GM04503 (cell line): ENCODE measurements at regions not wholly inside any gene's neighbourhood (a gene's known extent, or its start where the extent isn't known, plus 50 kb on each side); places are given as distances from the start of the nearest gene placed in this dataset.
"Not testable (repeated sequence)": the region's sequence is repeated elsewhere in the genome, so short reads cannot be mapped to it uniquely, and the experiment has no call there.

Experiments used
- DNase-seq: peaks from one replicate; pipeline ENCODE4 v3.0.0-alpha.2; 2012; ENCODE audit warnings: low read depth

DNA sequence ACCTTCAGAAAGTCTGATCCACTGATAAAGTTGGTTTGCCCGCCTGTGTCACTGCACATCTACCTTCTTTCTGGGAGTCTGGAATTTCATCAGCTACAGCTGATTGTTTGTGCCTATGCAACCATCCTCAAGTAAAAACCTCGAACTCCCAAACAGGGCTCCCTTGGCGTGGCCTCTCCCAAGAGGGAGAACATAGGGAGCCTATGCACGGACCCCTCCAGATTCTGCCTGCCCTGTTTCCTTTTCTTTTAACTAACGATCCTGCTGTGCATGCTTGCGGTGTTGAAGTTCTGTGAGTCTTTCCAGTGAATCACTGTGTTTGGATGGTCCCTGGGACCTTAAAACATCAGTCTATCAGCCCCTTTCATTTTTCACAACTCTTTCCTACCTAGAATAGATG lies 226.9 kb upstream of the SEMA3D start:
- DNase-seq = no peak

DNA sequence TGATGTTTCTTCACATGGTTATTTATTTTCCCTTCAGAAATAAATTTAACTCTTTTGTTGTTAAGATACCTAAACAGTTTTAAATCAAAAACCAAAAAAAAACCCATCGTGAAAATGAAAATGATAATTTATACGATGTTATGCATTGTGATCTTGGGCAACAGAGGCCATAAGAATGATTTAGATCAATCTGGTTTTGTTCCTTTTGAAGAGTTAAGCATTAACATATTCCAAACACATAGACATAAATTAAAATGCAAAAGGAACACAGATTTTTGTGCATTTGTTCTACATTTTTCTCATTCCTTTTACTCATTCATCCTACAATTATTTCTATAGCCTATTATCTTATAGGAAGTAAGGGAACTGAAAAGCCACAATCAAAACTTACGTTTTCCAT lies 226.1 kb upstream of the SEMA3D start:
- no peak for DNase-seq

GRCh38 chr7:85407391-85407790 lies 220.5 kb upstream of the SEMA3D start:
- no peak for DNase-seq

DNA sequence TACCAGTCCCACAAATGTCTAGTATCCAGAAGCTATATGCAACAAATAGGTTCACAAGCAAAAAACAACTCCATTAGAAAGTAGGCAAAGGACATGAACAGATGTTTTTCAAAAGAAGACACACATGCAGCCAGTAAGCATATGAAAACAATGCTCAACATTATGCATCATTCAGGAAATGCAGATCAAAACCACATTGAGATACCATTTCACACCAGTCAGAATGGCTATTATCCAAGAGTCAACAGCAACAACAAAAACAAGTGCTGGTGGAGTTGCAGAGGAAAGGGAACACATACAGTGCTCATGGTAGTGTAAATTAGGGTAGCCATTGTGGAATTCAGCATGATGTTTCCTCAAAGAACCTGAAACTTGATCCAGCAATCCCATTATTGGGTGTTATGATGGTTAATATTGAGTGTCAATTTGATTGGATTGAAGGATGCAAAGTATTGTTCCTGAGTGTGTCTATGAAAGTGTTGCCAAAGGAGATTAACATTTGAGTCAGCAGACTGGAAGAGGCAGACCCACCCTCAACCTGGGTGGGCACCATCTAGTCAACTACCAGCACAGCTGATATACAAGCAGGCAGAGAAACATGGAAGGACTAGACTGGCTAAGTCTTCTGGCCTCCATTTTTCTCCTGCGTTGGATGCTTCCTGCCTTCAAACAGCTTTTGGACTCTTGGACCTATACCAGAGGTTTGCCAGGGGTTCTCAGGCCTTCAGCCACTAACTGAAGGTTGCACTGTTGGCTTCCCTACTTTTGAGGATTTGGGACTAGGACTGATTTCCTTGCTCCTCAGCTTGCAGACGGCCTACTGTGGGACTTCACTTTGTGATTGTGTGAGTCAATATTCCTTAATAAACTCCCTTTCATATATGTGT lies 218.4 kb upstream of the SEMA3D start:
- peak; percentile 17 for DNase-seq

GRCh38 chr7:85396676-85397075 lies 209.8 kb upstream of the SEMA3D start:
- no peak for DNase-seq

GRCh38 chr7:85392789-85393188 lies 205.9 kb upstream of the SEMA3D start:
- DNase-seq = no peak

GRCh38 chr7:85392326-85392725 lies 205.5 kb upstream of the SEMA3D start:
- DNase-seq = no peak

DNA sequence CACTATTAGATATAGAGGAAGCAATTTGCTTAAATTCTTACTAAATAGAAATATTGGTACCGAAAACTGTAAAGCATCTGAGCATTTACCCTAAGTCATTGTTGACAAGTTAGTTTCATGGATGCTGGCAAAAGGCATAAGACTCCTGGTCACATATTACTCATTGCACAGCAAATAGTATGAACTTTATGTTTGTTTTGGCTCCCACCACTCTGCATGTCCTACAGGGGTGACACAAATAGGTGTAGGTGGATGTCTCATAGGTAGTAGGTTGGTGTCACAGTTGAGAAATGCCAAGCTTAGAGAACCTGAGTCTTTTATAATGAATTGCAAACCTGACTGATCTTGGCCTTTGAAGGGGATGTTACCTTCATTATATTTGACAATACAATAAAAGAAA lies 199.6 kb upstream of the SEMA3D start:
- no peak for DNase-seq

GRCh38 chr7:85384392-85384791 lies 197.5 kb upstream of the SEMA3D start:
- no peak for DNase-seq

DNA sequence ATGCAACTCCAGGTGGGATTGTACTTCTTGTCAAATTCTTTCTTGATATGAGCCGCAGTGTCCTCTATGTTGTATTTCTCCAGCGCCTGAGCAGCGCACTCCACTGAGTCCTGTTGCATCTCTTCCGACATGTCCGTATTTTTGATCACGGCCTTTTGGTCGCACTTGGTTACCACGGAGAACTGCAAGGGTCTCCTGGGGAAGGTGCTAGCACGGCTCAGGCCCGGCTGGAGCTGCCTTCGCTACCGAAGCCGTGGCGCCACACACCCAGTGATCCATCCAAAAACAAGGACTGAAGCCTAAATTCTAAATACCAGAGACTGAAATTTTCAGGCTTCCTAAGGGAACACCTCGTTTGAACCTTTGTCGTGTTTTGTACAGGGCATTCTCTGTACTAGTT lies 194.4 kb upstream of the SEMA3D start:
- no peak for DNase-seq

GRCh38 chr7:85376589-85376988 lies 189.7 kb upstream of the SEMA3D start:
- DNase-seq = no peak

DNA sequence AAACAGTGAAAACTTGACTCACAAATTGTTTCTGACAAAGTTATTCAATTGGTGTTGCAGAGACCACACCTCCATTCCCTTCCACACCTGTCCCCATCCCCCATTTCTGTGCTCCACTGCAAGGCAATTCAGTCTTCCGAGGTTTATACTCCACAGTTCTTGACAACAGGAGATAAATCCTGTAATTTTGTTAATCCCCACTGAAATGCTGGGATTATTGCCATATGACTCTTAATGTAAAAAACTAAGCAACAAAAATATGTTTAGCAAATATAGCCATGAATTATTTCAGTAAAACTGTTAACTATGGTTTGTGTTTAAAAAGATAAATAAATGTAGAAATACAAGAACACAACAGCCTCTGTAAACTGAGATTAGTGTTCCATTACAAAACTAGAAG lies 170.1 kb upstream of the SEMA3D start:
- no peak for DNase-seq

GRCh38 chr7:85343484-85343883 lies 156.6 kb upstream of the SEMA3D start:
- DNase-seq = no peak

GRCh38 chr7:85342781-85343180 lies 155.9 kb upstream of the SEMA3D start:
- no peak for DNase-seq

DNA sequence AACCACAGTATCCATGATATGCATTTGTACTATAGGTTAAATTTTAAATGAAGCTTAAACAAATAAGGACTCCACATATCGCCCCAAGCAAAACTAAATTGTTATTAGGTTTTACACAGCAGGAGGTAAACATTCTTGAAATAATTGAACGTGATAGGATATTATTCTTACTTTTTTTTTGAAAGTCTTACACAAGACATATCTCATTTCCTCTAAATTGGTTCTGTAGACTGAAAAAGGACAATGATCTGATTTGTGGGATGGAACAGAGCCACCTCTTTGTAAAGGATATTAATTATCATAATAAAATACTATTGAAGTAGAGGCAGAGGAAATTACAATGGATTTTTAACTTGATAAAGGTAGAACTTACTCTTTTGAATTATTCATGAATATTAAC lies 155.1 kb upstream of the SEMA3D start:
- no peak for DNase-seq

DNA sequence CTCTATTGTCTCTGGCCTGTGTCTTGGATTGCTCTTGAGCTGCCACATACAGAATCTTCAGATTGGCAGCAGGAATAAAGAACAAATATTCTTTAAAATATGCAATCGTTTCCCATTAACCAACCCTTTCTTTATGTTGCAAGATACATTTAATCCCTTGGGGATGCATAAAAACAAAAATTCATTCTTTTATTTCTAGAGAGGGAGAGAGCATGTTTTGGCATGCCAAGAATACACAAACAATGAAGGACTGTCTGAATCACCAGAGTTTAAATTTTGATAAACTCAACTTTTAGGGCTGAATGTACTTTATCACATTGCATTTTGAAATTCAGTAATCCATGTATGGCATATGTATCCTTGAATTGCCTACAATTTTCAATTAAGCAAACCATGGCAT lies 154.3 kb upstream of the SEMA3D start:
- no peak for DNase-seq

DNA sequence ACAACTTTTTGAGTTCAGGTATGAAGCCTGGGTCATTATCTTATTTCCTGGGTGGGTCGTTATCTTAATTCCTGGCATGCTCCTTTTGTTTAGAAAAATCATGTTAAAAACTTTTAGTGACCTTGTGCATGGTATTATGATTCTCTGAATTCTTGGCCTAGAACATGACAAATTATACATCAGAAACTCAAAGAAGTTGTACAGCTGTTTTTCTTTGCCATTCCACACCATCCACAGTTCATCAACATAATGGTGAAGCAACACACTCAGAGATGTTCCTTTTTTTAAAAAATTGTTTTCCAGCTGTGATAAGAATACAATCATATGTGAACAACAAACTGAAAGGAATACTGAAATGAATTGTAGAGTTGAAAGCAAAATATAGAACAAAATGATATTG lies 149.2 kb upstream of the SEMA3D start:
- DNase-seq = no peak

DNA sequence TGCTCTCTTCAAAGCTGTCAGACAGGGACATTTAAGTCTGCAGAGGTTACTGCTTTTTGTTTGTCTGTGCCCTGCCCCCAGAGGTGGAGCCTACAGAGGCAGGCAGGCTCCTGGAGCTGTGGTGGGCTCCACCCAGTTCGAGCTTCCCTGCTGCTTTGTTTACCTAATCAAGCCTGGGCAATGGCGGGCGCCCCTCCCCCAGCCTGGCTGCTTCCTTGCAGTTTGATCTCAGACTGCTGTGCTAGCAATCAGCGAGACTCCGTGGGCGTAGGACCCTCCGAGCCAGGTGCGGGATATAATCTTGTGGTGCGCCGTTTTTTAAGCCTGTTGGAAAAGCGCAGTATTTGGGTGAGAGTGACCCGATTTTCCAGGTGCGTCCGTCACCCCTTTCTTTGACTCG lies 148.3 kb upstream of the SEMA3D start:
- DNase-seq = not testable (repeated sequence)

- DNase-seq = no peak
These were observed 141.7 kb upstream of the SEMA3D start for GRCh38 chr7:85328456-85328998.

- no peak for DNase-seq
These were observed 137.4 kb upstream of the SEMA3D start for GRCh38 chr7:85324145-85324799.

- DNase-seq = no peak
These were observed 135.4 kb upstream of the SEMA3D start for GRCh38 chr7:85322252-85322651.

GRCh38 chr7:85320699-85321476 lies 134.0 kb upstream of the SEMA3D start:
- DNase-seq = no peak

DNA sequence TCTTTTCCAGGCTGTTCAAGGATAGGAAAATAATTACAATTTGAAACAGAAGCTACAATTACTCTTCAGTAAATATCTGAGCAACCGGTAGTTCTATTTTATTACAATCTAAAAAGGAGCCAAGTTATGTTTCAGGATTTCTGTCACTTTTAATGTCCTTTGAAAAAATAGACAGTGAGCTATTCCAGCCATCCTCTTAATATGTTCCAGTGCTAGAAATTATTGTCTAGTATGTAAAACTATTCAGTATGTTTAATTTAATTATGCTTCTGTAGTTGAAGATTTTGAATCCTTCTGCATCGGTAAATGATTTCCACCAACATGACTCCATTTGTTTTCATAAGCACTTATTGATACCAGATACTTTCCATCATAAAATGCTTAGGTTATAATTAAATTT lies 129.6 kb upstream of the SEMA3D start:
- DNase-seq = no peak
